ENCODE measurements at regions not wholly inside any gene's neighbourhood (a gene's known extent, or its start where the extent isn't known, plus 50 kb on each side); places are given as distances from the start of the nearest gene placed in this dataset.

GRCh38 chr3:164814106-164814505 lies 264.2 kb downstream of the SI start:
- TF ChIP-seq CTCF (IDR thresholded peaks at IDR 0.05) (no peak), POLR2A (IDR thresholded peaks at IDR 0.05) (no peak)
